Uterus (tissue), 3 donors: ENCODE measurements at regions not wholly inside any gene's neighbourhood (a gene's known extent, or its start where the extent isn't known, plus 50 kb on each side); places are given as distances from the start of the nearest gene placed in this dataset.

Source experiments
- DNase-seq, 2 donors: peaks; one replicate each; pipeline ENCODE4 v3.0.0-alpha.2; 2019 to 2020
- H3K27ac ChIP-seq, 2 donors: fragments of 200-600 bp; sonication (generic); 1 replicate in 1 of 2; 2 replicates in 1 of 2; pipeline ENCODE4 v1.5.1; 2016 to 2018
- H3K27me3 ChIP-seq, 2 donors: fragments of 200-600 bp; sonication (generic); one replicate each; pipeline ENCODE4 v1.5.1; 2018 to 2019; ENCODE audit warnings: control low read depth in 1 of 2
- H3K36me3 ChIP-seq, 2 donors: fragments of 200-600 bp; sonication (generic); one replicate each; pipeline ENCODE4 v1.5.1; 2019; ENCODE audit warnings: control low read depth in 1 of 2
- H3K4me1 ChIP-seq, 2 donors: fragments of 200-600 bp; sonication (generic); one replicate each; pipeline ENCODE4 v1.5.1; 2018 to 2019; ENCODE audit warnings: control low read depth in 1 of 2
- H3K4me3 ChIP-seq, 2 donors: fragments of 200-600 bp; sonication (generic); 1 replicate in 1 of 2; 2 replicates in 1 of 2; pipeline ENCODE4 v1.5.1; 2018 to 2019; ENCODE audit warnings: mild to moderate bottlenecking in 1 of 2
- H3K9me3 ChIP-seq, 2 donors: fragments of 200-600 bp; sonication (generic); one replicate each; pipeline ENCODE4 v1.5.1; 2019; ENCODE audit warnings: control low read depth in 1 of 2
- CTCF ChIP-seq, 4 experiments: fragments of 200-600 bp in 2 of 4; fragments of 450-650 bp in 2 of 4; sonication (generic) in 2 of 4; IDR thresholded peaks; one replicate each; pipeline ENCODE4 v1.5.1; 2016 to 2019; ENCODE audit warnings: antibody characterized with exemption in 4 of 4, mild to moderate bottlenecking in 2 of 4, moderate library complexity in 1 of 4
- POLR2A ChIP-seq, 2 donors: fragments of 450-650 bp; IDR thresholded peaks; one replicate each; pipeline ENCODE4 v1.6.1; 2016; ENCODE audit warnings: antibody characterized with exemption in 2 of 2, mild to moderate bottlenecking in 1 of 2, moderate library complexity in 1 of 2
- intact Hi-C: fragments of 100-400 bp; cut with DNase I; formaldehyde crosslinking; loops from one replicate; pipeline ENCODE4 v1.15.1; 2023; ENCODE audit warnings: low total_unique reads
- donor health status: DM: yes; HTN: yes; CAD: no.

GRCh38 chr2:176764921-176765320 is 447.7 kb upstream of the HNRNPA3 start:
- Histone ChIP-seq H3K36me3 (no peaks in the 10 kb centered on the region), H3K27me3 (no peaks in the 10 kb centered on the region), H3K4me1 (no peaks in the 10 kb centered on the region), H3K9me3 (no peaks in the 10 kb centered on the region), H3K4me3 (no peak overlapping the region), H3K27ac (peak overlapping the region in 1 of 2 donors; percentile 31)
- intact Hi-C loops: no loop called here
- no peak for DNase-seq
- TF ChIP-seq POLR2A (IDR thresholded peaks at IDR 0.05) (no peak), CTCF (IDR thresholded peaks at IDR 0.05) (no peak)

DNA sequence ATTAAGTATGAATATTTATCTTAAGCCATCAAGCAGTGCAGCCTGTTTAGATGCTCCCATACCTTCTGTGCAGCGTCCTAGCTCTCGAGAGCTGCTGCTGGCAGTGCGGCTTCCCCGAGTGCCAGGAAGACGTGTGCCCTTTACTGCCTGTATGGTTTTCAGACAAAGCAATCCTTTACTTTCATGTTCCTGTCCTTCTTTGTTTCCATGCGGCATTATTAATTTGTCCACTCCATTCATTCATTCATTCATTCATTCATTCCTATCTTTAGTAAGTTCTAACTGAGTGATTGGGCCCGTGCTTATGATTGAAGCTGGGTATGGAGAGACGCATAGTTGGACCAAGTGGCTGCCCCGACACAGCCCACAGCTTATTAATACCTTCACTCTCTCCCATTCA is 446.6 kb upstream of the HNRNPA3 start:
- no peak for TF ChIP-seq CTCF (IDR thresholded peaks at IDR 0.05)
- Histone ChIP-seq H3K27me3 (no peaks in the 10 kb centered on the region), H3K4me1 (no peaks in the 10 kb centered on the region), H3K27ac (peak overlapping the region in 1 of 2 donors; percentile 31), H3K36me3 (no peaks in the 10 kb centered on the region), H3K9me3 (no peaks in the 10 kb centered on the region), H3K4me3 (no peak overlapping the region)
- intact Hi-C loops: no loop called here
- DNase-seq: no peak

DNA sequence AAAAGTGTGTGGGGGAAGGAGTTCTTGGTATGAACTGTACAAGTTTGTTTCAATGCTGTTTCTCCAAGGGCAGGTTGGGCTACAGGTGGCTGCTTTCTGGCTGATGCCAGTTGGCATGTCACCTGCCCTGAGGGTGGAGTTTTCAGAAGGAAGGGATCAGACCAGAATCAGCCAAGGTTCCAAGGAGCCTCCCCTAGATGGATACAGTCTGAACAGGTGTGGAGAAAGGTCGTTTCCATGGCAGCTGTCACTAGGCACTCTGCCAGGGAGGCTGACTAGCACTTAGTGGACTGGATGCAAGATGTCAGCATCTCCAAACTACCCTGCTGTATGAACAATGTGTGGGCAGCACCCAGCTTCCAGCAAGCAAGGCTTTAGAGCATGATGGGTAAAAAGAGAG is 444.4 kb upstream of the HNRNPA3 start:
- TF ChIP-seq POLR2A (IDR thresholded peaks at IDR 0.05) (no peak), CTCF (IDR thresholded peaks at IDR 0.05) (no peak)
- Histone ChIP-seq H3K27ac (no peak overlapping the region), H3K36me3 (no peaks in the 10 kb centered on the region), H3K4me3 (no peak overlapping the region), H3K27me3 (no peaks in the 10 kb centered on the region), H3K9me3 (no peaks in the 10 kb centered on the region), H3K4me1 (no peaks in the 10 kb centered on the region)
- peak in 1 of 2 donors; percentile 40 for DNase-seq
- intact Hi-C loops: no loop called here

DNA sequence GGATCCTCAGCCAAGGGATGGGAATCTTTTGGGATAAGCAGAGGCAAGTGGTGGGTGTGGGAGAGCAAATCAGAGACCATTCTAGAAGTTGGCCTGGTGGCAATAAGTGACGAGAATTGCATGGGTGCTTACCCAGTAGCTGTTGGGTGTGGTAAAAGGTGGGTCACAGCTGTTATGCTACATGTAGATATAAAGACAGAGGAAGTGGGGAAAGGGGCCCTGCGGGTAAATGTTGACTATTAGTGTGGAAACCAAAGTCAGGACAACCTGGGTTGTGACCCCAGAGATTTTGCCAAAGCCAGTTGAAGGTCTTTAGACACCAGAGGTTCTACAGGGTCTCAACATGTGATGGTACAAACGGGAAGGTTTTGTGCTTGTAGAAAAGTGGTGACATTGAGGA is 443.6 kb upstream of the HNRNPA3 start:
- no peak for DNase-seq
- TF ChIP-seq POLR2A (IDR thresholded peaks at IDR 0.05): no peak
- TF ChIP-seq CTCF (IDR thresholded peaks at IDR 0.05): no peak

GRCh38 chr2:176769499-176770370 is 442.9 kb upstream of the HNRNPA3 start:
- no peaks in the 10 kb centered on the region for H3K9me3 ChIP-seq
- no peaks in the 10 kb centered on the region for H3K4me1 ChIP-seq
- no peak for DNase-seq
- no peak overlapping the region for H3K4me3 ChIP-seq
- H3K36me3 ChIP-seq: no peaks in the 10 kb centered on the region
- H3K27me3 ChIP-seq: no peaks in the 10 kb centered on the region
- no peak for TF ChIP-seq POLR2A (IDR thresholded peaks at IDR 0.05)
- TF ChIP-seq CTCF (IDR thresholded peaks at IDR 0.05): no peak
- no peak overlapping the region for H3K27ac ChIP-seq
- intact Hi-C loops: no loop called here

More for the DNA sequence above, 443.6 kb upstream of the HNRNPA3 start:
- no peak overlapping the region for H3K27ac ChIP-seq
- H3K36me3 ChIP-seq: no peaks in the 10 kb centered on the region
- no peaks in the 10 kb centered on the region for H3K9me3 ChIP-seq
- H3K4me1 ChIP-seq: no peaks in the 10 kb centered on the region
- no peak overlapping the region for H3K4me3 ChIP-seq
- intact Hi-C loops: no loop called here
- H3K27me3 ChIP-seq: no peaks in the 10 kb centered on the region
